H9 (cell line): ENCODE measurements at regions not wholly inside any gene's neighbourhood (a gene's known extent, or its start where the extent isn't known, plus 50 kb on each side); places are given as distances from the start of the nearest gene placed in this dataset.

Source experiments
- DNase-seq: peaks from one replicate; pipeline ENCODE4 v3.0.0-alpha.2; 2017
- H2AFZ ChIP-seq: one replicate; pipeline ENCODE4 v1.6.1; 2013; ENCODE audit warnings: mild to moderate bottlenecking, low read length, control low read depth, moderate library complexity
- H2AK5ac ChIP-seq: 2 replicates; pipeline ENCODE4 v1.6.1; 2013; ENCODE audit warnings: low read length, control low read depth, mixed read lengths; ENCODE audit not compliant: insufficient read length
- H2BK120ac ChIP-seq: one replicate; pipeline ENCODE4 v1.6.1; 2013; ENCODE audit warnings: low read depth, mild to moderate bottlenecking, low read length, control low read depth, inconsistent platforms; ENCODE audit not compliant: poor library complexity, severe bottlenecking
- H2BK12ac ChIP-seq: 2 replicates; pipeline ENCODE4 v1.6.1; 2013; ENCODE audit warnings: low read length, control low read depth, mixed read lengths, low read depth; ENCODE audit not compliant: insufficient read length
- H2BK15ac ChIP-seq: 2 replicates; pipeline ENCODE4 v1.6.1; 2013; ENCODE audit warnings: low read depth, low read length, control low read depth
- H2BK20ac ChIP-seq: one replicate; pipeline ENCODE4 v1.6.1; 2013; ENCODE audit warnings: low read depth, mild to moderate bottlenecking, low read length, control low read depth, inconsistent platforms; ENCODE audit not compliant: poor library complexity, severe bottlenecking
- H2BK5ac ChIP-seq: 2 replicates; pipeline ENCODE4 v1.6.1; 2013; ENCODE audit warnings: low read length, control low read depth, mixed read lengths; ENCODE audit not compliant: insufficient read length
- H3K14ac ChIP-seq: 2 replicates; pipeline ENCODE4 v1.6.1; 2013; ENCODE audit warnings: low read length, control low read depth; ENCODE audit not compliant: insufficient read depth
- H3K18ac ChIP-seq: 2 replicates; pipeline ENCODE4 v1.6.1; 2013; ENCODE audit warnings: low read depth, mild to moderate bottlenecking, mixed read lengths, low read length, control low read depth; ENCODE audit not compliant: insufficient read length
- H3K23ac ChIP-seq: 2 replicates; pipeline ENCODE4 v1.6.1; 2013; ENCODE audit warnings: low read length, control low read depth, mixed read lengths, low read depth; ENCODE audit not compliant: insufficient read length
- H3K23me2 ChIP-seq: 2 replicates; pipeline ENCODE4 v1.6.1; 2013; ENCODE audit warnings: low read depth, mild to moderate bottlenecking, mixed read lengths, low read length, control low read depth; ENCODE audit not compliant: insufficient read length, poor library complexity, severe bottlenecking
- H3K27ac ChIP-seq: 2 replicates; pipeline ENCODE4 v1.5.1; 2013; ENCODE audit warnings: low read length, control low read depth, mixed read lengths, low read depth; ENCODE audit not compliant: insufficient read length
- H3K27me3 ChIP-seq: 2 replicates; pipeline ENCODE4 v1.6.1; 2013; ENCODE audit warnings: low read length, control low read depth, inconsistent platforms; ENCODE audit not compliant: insufficient read depth
- H3K4ac ChIP-seq: 2 replicates; pipeline ENCODE4 v1.6.1; 2013; ENCODE audit warnings: low read depth, mild to moderate bottlenecking, control low read depth, inconsistent platforms, low read length, moderate library complexity
- H3K4me1 ChIP-seq: 2 replicates; pipeline ENCODE4 v1.6.1; 2013; ENCODE audit warnings: low read length, control low read depth, inconsistent platforms; ENCODE audit not compliant: insufficient read depth
- H3K4me2 ChIP-seq: 2 replicates; pipeline ENCODE4 v1.6.1; 2013; ENCODE audit warnings: low read length, control low read depth, mixed read lengths; ENCODE audit not compliant: insufficient read length, insufficient read depth
- H3K56ac ChIP-seq: 2 replicates; pipeline ENCODE4 v1.6.1; 2013; ENCODE audit warnings: low read depth, mild to moderate bottlenecking, mixed read lengths, low read length, control low read depth; ENCODE audit not compliant: insufficient read length
- H3K79me1 ChIP-seq: 2 replicates; pipeline ENCODE4 v1.6.1; 2013; ENCODE audit warnings: low read depth, mild to moderate bottlenecking, moderate library complexity, low read length, control low read depth, inconsistent platforms; ENCODE audit not compliant: insufficient read depth, poor library complexity, severe bottlenecking
- H3K79me2 ChIP-seq: 2 replicates; pipeline ENCODE4 v1.6.1; 2013; ENCODE audit warnings: low read length, control low read depth, inconsistent platforms; ENCODE audit not compliant: insufficient read depth
- H3K9ac ChIP-seq: 2 replicates; pipeline ENCODE4 v1.6.1; 2013; ENCODE audit warnings: low read length, control low read depth, mixed read lengths; ENCODE audit not compliant: insufficient read length; ENCODE audit errors: extremely low read depth
- H3K9me3 ChIP-seq: one replicate; pipeline ENCODE4 v1.6.1; 2013; ENCODE audit warnings: low read depth, low read length, inconsistent platforms; ENCODE audit not compliant: control insufficient read depth
- H3T11ph ChIP-seq: one replicate; pipeline ENCODE4 v1.6.1; 2013; ENCODE audit warnings: mild to moderate bottlenecking, low read length, control low read depth, inconsistent platforms
- H4K20me1 ChIP-seq: one replicate; pipeline ENCODE4 v1.6.1; 2013; ENCODE audit not compliant: control insufficient read depth, insufficient read length, insufficient read depth
- H4K5ac ChIP-seq: 2 replicates; pipeline ENCODE4 v1.6.1; 2013; ENCODE audit warnings: low read depth, mild to moderate bottlenecking, mixed read lengths, low read length, control low read depth; ENCODE audit not compliant: insufficient read length
- H4K8ac ChIP-seq: replicated peaks from 2 replicates; pipeline ENCODE4 v1.6.1; 2013; ENCODE audit warnings: low read length, control low read depth, mixed read lengths, low read depth; ENCODE audit not compliant: insufficient read length
- H4K91ac ChIP-seq: 2 replicates; pipeline ENCODE4 v1.6.1; 2013; ENCODE audit warnings: low read depth, mild to moderate bottlenecking, moderate library complexity, mixed read lengths, low read length, control low read depth; ENCODE audit not compliant: insufficient read length
- H3K27ac Mint-ChIP-seq, 3 experiments: 2 replicates in 2 of 3; 3 replicates in 1 of 3; pipeline ENCODE4 v1.8.0; 2020 to 2021; ENCODE audit warnings: mixed read lengths in 3 of 3, mild to moderate bottlenecking in 1 of 3, moderate library complexity in 1 of 3
- H3K27me3 Mint-ChIP-seq: 2 replicates; pipeline ENCODE4 v1.8.0; 2021; ENCODE audit warnings: low read depth, mild to moderate bottlenecking, moderate library complexity, mixed read lengths
- H3K36me3 Mint-ChIP-seq, 3 experiments: 2 replicates in 2 of 3; 3 replicates in 1 of 3; pipeline ENCODE4 v1.8.0; 2020 to 2021; ENCODE audit warnings: low read depth in 3 of 3, mixed read lengths in 3 of 3; ENCODE audit not compliant: insufficient read depth in 1 of 3
- H3K4me1 Mint-ChIP-seq, 2 experiments: 2 replicates each; pipeline ENCODE4 v1.8.0; 2020; ENCODE audit warnings: mixed read lengths in 2 of 2
- H3K4me3 Mint-ChIP-seq, 2 experiments: 2 replicates in 1 of 2; 3 replicates in 1 of 2; pipeline ENCODE4 v1.8.0; 2020 to 2021; ENCODE audit warnings: mild to moderate bottlenecking in 2 of 2, mixed read lengths in 2 of 2, moderate library complexity in 1 of 2
- H3K9me3 Mint-ChIP-seq, 2 experiments: 2 replicates in 1 of 2; 3 replicates in 1 of 2; pipeline ENCODE4 v1.8.0; 2020; ENCODE audit warnings: mild to moderate bottlenecking in 2 of 2, mixed read lengths in 2 of 2, moderate library complexity in 1 of 2
- CTCF ChIP-seq: fragments of 200-600 bp; sonication (generic); conservative IDR thresholded peaks from 3 replicates; pipeline ENCODE4 v1.8.0; 2021; ENCODE audit warnings: antibody characterized with exemption, mild to moderate bottlenecking
- WGBS: extraction: QIAGEN DNeasy Blood & Tissue Kit; methylation state at CpG from one replicate; pipeline ENCODE4 v1.1.7; 2013; ENCODE audit warnings: missing lambda C conversion rate, low lambda C conversion rate, mixed read lengths; ENCODE audit not compliant: insufficient read length; ENCODE audit errors: extremely low coverage; 5-methylcytosine and 5-hydroxymethylcytosine counted together

- Histone ChIP-seq H2BK12ac (no peak overlapping the region), H3K23ac (no peak overlapping the region), H4K8ac (no peak overlapping the region), H3K56ac (no peak overlapping the region), H3K4ac (no peak overlapping the region), H2BK120ac (no peak overlapping the region), H2AFZ (no peak overlapping the region), H2BK20ac (no peak overlapping the region), H4K91ac (no peak overlapping the region), H3T11ph (no peak overlapping the region), H3K27ac (no peak overlapping the region), H4K5ac (no peak overlapping the region), H3K4me2 (no peak overlapping the region), H2BK5ac (no peak overlapping the region), H3K9me3 (no peaks in the 10 kb centered on the region), H2AK5ac (no peak overlapping the region), H2BK15ac (no peak overlapping the region), H3K27me3 (no peaks in the 10 kb centered on the region; the same call in 1 of the 2 replicates), H3K18ac (no peak overlapping the region), H3K23me2 (no peaks in the 10 kb centered on the region), H3K4me1 (no peaks in the 10 kb centered on the region; the same call in 1 of the 2 replicates), H3K79me2 (no peaks in the 10 kb centered on the region), H3K9ac (no peak overlapping the region), H3K14ac (no peak overlapping the region), H4K20me1 (no peaks in the 10 kb centered on the region), H3K79me1 (no peaks in the 10 kb centered on the region)
- DNase-seq = no peak
- H3K36me3 Mint-ChIP-seq = no peaks in the 10 kb centered on the region; a peak in 1 of 7 replicates
- no peaks in the 10 kb centered on the region; a peak in 1 of 4 replicates for H3K4me1 Mint-ChIP-seq
- WGBS = no CpG with 5 or more reads among the region's 6 CpGs
- no peak overlapping the region for H3K4me3 Mint-ChIP-seq
- no peaks in the 10 kb centered on the region; the same call in 1 of the 2 replicates for H3K27me3 Mint-ChIP-seq
- H3K27ac Mint-ChIP-seq = no peak overlapping the region
- TF ChIP-seq CTCF = no peak
- no peaks in the 10 kb centered on the region for H3K9me3 Mint-ChIP-seq
Measured at GRCh38 chr7:25287291-25287690, 59.0 kb upstream of the NPVF start.
